ENCODE measurements at regions not wholly inside any gene's neighbourhood (a gene's known extent, or its start where the extent isn't known, plus 50 kb on each side); places are given as distances from the start of the nearest gene placed in this dataset.
"Not testable (repeated sequence)": the region's sequence is repeated elsewhere in the genome, so short reads cannot be mapped to it uniquely, and the experiment has no call there.

DNA sequence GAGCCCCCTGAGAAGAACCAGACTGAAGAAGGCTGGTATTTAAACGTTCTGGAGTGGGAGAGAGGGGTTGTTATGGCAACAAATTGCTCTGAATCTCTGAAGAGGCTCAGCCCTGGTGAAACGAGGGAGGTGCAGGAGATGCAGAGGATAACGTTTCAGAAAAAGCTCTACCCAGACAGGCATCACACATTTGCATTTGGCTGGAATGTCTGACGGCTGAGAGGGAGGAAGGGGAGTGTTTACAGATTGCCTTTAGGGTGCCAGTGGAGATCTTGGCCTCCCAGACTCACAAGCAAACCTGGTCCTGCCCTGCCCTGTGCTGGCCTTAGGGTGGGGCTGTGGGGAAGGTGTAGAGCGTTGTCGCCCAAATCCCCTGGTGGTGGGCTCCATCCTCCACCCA is 169.0 kb upstream of the AJAP1 start:
- TF ChIP-seq, protein P1, sequence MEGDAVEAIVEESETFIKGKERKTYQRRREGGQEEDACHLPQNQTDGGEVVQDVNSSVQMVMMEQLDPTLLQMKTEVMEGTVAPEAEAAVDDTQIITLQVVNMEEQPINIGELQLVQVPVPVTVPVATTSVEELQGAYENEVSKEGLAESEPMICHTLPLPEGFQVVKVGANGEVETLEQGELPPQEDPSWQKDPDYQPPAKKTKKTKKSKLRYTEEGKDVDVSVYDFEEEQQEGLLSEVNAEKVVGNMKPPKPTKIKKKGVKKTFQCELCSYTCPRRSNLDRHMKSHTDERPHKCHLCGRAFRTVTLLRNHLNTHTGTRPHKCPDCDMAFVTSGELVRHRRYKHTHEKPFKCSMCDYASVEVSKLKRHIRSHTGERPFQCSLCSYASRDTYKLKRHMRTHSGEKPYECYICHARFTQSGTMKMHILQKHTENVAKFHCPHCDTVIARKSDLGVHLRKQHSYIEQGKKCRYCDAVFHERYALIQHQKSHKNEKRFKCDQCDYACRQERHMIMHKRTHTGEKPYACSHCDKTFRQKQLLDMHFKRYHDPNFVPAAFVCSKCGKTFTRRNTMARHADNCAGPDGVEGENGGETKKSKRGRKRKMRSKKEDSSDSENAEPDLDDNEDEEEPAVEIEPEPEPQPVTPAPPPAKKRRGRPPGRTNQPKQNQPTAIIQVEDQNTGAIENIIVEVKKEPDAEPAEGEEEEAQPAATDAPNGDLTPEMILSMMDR (IDR thresholded peaks at IDR 0.05; ENCODE audit: insufficient read depth, low read depth, low read length, missing control alignments), result no peak
- H3K4me3 ChIP-seq (ENCODE audit: low read depth, low read length), result no peak overlapping the region
- no peak for DNase-seq (ENCODE audit: low read depth)

DNA sequence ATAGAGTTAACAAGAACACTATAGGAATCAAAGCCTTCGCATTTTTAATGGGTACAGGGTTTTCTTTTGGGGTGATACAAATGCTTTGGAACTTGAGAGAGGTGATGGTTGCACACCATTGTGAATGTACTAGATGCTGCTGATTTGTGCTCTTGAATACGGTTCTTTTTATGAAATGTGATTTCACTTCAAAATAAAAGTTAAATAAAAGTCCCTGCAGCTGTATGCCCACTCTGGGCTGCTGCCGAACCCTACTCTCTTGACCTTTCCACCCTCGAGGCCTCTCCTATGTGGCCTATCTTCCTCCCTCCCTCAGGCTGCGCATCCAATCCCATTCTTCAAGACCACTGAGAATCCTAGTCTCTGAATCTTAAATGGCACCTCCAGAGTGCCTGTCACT is 168.5 kb upstream of the AJAP1 start:
- H3K4me3 ChIP-seq (ENCODE audit: low read depth, low read length), result no peak overlapping the region
- DNase-seq (ENCODE audit: low read depth), result no peak
- TF ChIP-seq, protein P1 (IDR thresholded peaks at IDR 0.05; ENCODE audit: insufficient read depth, low read depth, low read length, missing control alignments), result no peak

DNA sequence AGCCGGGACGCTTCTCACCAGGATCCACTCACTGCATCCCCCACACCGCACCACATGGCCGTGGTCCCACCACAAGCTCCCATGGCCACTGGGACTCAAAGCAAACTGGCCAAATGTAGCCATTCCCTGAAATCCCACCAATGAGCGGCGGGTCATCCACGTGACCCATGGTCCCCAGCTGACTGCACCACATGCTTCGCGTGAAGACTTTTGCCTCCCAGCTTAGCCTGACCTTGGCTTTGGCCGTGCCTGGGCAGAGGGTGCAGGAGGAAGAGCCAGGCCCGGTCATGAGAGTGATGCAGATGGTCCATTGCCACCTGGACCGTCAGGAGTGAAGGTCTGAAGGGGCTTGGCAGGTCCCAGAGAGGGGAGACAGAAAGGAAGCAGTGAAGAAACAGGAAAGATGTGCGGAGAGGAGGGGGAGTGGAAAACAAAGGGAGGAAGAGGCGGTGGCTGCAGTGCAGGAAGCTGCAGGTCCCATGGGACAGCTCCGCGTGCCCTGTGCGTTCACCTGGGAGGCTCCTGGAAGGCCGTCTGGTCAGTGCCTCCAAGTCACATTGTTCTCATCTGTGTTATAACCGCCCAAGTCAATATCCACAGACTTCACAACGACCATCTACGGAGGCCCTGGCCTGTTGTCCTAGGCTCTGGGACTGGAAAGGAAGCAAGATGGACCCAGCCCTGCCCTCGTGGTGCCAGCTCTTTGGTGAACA is 167.8 kb upstream of the AJAP1 start:
- TF ChIP-seq, protein P1 (IDR thresholded peaks at IDR 0.05; ENCODE audit: insufficient read depth, low read depth, low read length, missing control alignments), result no peak
- DNase-seq (ENCODE audit: low read depth), result no peak
- no peak overlapping the region for H3K4me3 ChIP-seq (ENCODE audit: low read depth, low read length)

DNA sequence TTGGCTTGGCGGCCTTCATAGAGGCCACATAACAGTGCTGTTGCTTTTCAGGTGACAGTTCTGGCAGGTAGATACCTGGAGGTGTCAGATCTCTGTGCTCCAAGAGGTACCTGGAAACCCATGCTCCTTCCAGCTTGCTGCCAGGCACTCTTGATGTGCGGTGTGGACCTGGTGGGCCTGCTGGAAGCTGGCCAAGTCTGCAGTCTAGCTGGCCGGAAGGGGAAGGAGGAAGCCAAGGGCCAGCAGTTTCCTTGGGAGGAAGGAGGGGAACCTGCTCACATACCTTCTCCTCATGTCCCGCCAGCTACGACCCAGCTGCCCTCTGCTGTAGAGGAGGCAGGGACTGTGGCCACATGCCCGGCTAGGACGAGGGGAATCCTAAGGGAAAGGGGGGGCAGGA is 166.4 kb upstream of the AJAP1 start:
- TF ChIP-seq, protein P1 (IDR thresholded peaks at IDR 0.05; ENCODE audit: insufficient read depth, low read depth, low read length, missing control alignments), result no peak
- no peak overlapping the region for H3K4me3 ChIP-seq (ENCODE audit: low read depth, low read length)
- DNase-seq (ENCODE audit: low read depth), result no peak

DNA sequence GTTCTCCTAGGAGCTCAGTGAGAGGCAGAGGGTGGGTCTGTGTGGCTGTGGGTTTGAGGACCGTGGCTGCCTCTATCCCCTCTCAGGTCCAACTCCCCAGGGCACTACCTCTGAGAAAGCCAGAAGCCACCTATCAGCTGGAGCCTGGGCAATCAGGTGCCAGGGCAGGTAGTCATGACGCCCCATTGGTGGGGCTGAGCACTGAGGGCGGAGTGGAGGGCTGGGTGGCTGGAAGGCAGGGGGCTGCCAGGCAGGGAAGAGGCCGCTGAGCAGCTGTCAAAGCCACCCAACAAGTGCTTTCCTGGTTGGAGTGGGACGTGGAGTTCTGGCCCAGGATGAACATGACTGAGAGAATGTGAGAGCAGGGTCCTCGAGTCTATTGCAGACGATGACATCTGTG is 164.9 kb upstream of the AJAP1 start:
- no peak overlapping the region for H3K4me3 ChIP-seq (ENCODE audit: low read depth, low read length)
- TF ChIP-seq, protein P1 (IDR thresholded peaks at IDR 0.05; ENCODE audit: insufficient read depth, low read depth, low read length, missing control alignments), result no peak
- no peak for DNase-seq (ENCODE audit: low read depth)

DNA sequence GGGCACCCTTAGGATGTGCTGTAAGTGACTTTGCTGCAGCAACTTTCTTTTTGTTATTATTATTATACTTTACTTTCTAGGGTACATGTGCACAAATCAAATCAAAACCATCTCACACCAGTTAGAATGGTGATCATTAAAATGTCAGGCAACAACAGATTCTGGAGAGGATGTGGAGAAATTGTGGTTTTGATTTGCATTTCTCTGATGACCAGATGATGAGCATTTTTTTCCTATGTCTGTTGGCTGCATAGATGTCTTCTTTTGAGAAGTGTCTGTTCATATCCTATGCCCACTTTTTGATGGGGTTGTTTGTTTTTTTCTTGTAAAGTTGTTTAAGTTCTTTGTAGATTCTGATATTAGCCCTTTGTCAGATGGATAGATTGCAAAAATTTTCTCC is 164.4 kb upstream of the AJAP1 start:
- not testable (repeated sequence) for H3K4me3 ChIP-seq (ENCODE audit: low read depth, low read length); DNase-seq (ENCODE audit: low read depth)

DNA sequence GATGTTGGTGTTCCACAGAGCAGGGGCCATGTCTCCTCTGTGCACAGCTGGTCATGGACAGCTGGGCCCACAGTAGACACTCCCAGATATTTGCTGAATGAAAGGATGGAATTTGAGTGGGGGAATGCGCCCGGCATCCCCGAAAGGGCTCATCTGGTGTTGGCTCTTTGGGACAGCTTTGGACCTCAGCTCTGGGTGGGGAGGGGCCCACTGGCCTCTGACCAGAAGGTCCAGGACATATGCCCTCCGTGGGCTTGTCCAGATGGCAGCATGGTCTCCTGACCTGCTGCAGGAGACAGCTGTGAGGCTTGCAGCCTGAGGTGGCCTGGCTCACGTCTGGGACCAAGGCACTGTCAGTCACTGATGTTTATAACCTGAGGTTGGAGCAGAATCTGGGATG is 160.4 kb upstream of the AJAP1 start:
- no peak for DNase-seq (ENCODE audit: low read depth)
- TF ChIP-seq, protein P1 (IDR thresholded peaks at IDR 0.05; ENCODE audit: insufficient read depth, low read depth, low read length, missing control alignments), result no peak
- no peak overlapping the region for H3K4me3 ChIP-seq (ENCODE audit: low read depth, low read length)

Data from GM12865 (cell line).